Renal pelvis (tissue), 1 donor: ENCODE measurements at regions not wholly inside any gene's neighbourhood (a gene's known extent, or its start where the extent isn't known, plus 50 kb on each side); places are given as distances from the start of the nearest gene placed in this dataset.

Experiments used
- DNase-seq: peaks from one replicate; pipeline ENCODE4 v3.0.0-alpha.2; 2013

GRCh38 chr5:145506185-145506850, 328.8 kb downstream of the PRELID2 start:
- DNase-seq = no peak

- no peak for DNase-seq
These were observed 332.2 kb downstream of the PRELID2 start for GRCh38 chr5:145502906-145503305.

DNA sequence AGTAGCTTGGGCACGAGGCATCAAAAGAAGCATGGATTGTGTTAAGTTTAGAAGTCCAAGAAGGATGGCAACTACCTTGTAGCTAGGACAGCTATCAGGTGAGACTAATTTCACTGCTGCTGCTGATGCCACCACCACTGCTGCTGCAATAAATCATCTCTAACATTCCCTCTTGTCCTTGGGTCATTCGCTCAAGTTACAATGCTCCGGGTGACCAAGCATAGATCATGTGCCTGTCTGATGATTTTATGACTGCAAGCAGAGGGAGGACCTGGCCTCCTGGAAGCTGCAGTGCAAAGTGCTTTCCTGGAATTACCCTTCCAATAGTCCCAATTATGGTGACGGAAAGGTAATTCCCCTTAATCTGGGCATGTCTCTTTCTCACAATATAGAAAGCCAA, 334.4 kb downstream of the PRELID2 start:
- DNase-seq = peak; percentile 79

DNA sequence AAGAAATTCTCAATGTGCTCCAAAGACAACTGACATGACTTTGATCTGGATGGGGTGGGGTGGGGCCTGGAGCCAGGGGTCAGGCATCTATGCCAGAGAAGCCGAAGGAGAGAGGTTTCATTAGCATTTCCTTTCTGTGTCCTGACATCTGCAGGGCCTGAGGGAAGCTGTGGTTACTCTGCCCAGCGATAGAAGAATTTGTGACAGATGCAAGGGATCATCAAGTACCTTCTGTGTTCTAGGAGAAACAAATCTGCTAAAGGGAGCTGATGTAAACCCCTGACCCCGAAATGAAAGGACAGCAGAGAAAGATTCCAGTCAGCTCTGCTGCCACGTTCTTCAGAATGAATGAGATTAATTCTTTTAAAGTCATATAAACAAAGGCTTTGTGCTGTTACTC, 335.7 kb downstream of the PRELID2 start:
- no peak for DNase-seq

GRCh38 chr5:145497052-145497451, 338.1 kb downstream of the PRELID2 start:
- DNase-seq = no peak

- no peak for DNase-seq
These were observed 339.4 kb downstream of the PRELID2 start for GRCh38 chr5:145495741-145496140.

GRCh38 chr5:145495196-145495595, 339.9 kb downstream of the PRELID2 start:
- DNase-seq = no peak

- DNase-seq = no peak
These were observed 341.7 kb downstream of the PRELID2 start for GRCh38 chr5:145493435-145493834.

GRCh38 chr5:145489516-145489915, 345.6 kb downstream of the PRELID2 start:
- DNase-seq = no peak

- DNase-seq = no peak
These were observed 351.0 kb downstream of the PRELID2 start for GRCh38 chr5:145484158-145484557.

- no peak for DNase-seq
These were observed 351.9 kb downstream of the PRELID2 start for GRCh38 chr5:145483212-145483611.

- DNase-seq = no peak
These were observed 355.3 kb downstream of the PRELID2 start for GRCh38 chr5:145479857-145480256.

- DNase-seq = no peak
These were observed 355.9 kb downstream of the PRELID2 start for GRCh38 chr5:145479271-145479670.

- no peak for DNase-seq
These were observed 356.5 kb downstream of the PRELID2 start for GRCh38 chr5:145478651-145479050.

GRCh38 chr5:145473042-145473642, 362.0 kb downstream of the PRELID2 start:
- DNase-seq = no peak

- no peak for DNase-seq
These were observed 363.1 kb downstream of the PRELID2 start for GRCh38 chr5:145471831-145472612.

GRCh38 chr5:145471026-145471425, 364.1 kb downstream of the PRELID2 start:
- DNase-seq = no peak

DNA sequence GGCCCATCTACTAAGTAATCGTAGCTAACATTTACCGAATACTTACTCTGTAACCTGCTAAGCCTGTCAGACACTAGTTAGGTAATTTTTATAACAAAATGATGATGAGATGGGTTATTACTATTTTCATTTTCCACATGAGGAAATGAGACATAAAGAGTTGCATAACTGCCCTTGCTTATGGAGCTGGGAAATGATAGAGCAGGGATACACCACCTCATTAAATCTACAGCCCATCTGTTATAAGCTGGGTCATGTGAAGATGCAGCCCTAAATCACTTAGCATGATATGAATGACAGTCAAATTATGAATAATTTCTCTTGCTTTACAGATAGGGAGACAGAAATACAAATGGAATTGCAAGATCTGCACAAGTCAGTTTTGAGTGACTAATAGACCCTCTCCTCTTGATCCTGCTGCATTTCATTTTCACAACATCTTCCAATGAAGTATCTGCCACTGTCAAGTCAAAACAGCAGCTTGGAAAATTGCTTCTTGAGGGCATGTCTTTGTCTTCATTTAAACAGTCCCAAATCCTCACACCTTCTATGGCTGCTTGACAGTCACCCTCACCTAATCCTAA, 364.7 kb downstream of the PRELID2 start:
- DNase-seq = no peak

GRCh38 chr5:145467446-145467845, 367.7 kb downstream of the PRELID2 start:
- DNase-seq = no peak

GRCh38 chr5:145466533-145466932, 368.6 kb downstream of the PRELID2 start:
- no peak for DNase-seq

- DNase-seq = peak; percentile 22
These were observed 369.5 kb downstream of the PRELID2 start for GRCh38 chr5:145465474-145466263.

DNA sequence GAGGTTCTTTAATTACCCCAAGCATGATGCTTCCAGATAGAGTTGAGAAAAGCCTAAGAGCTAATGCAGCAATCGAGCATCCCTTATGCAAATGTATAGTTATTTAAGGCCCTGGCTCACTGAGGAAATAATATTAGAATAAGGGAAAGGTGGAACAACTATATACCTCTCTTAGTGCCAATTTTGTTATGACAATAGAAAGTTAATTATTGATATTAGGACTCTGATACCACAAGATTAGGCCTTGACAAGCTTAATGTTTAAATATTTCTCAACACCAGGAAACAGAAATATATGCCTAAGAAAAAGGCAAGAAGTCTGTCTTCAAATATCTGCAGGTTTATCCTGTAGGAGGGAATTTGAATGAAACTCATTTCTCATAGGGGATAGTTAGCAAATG, 371.0 kb downstream of the PRELID2 start:
- DNase-seq = no peak
